Epidermal melanocyte (primary cell): ENCODE measurements at regions not wholly inside any gene's neighbourhood (a gene's known extent, or its start where the extent isn't known, plus 50 kb on each side); places are given as distances from the start of the nearest gene placed in this dataset.

Experiments used
- DNase-seq: peaks from one replicate; pipeline ENCODE4 v3.0.0; 2011; ENCODE audit warnings: low spot score; ENCODE audit not compliant: insufficient read length

GRCh38 chr1:228917755-228918154 lies 182.5 kb downstream of the RHOU start:
- DNase-seq: no peak

- DNase-seq: no peak
These were observed 183.1 kb downstream of the RHOU start for GRCh38 chr1:228918335-228918734.

- no peak for DNase-seq
These were observed 184.6 kb downstream of the RHOU start for GRCh38 chr1:228919914-228920313.

GRCh38 chr1:228920831-228921230 lies 185.6 kb downstream of the RHOU start:
- no peak for DNase-seq

GRCh38 chr1:228921481-228921880 lies 186.2 kb downstream of the RHOU start:
- no peak for DNase-seq

- DNase-seq: no peak
These were observed 187.6 kb downstream of the RHOU start for GRCh38 chr1:228922722-228923376.

GRCh38 chr1:228923973-228924686 lies 188.9 kb downstream of the RHOU start:
- no peak for DNase-seq

GRCh38 chr1:228925691-228926090 lies 190.4 kb downstream of the RHOU start:
- DNase-seq: no peak

GRCh38 chr1:228927421-228927820 lies 192.1 kb downstream of the RHOU start:
- DNase-seq: no peak

- DNase-seq: no peak
These were observed 192.9 kb downstream of the RHOU start for GRCh38 chr1:228927946-228928898.

GRCh38 chr1:228929476-228930027 lies 194.3 kb downstream of the RHOU start:
- DNase-seq: no peak

GRCh38 chr1:228930479-228930957 lies 195.2 kb downstream of the RHOU start:
- no peak for DNase-seq

- no peak for DNase-seq
These were observed 198.5 kb downstream of the RHOU start for GRCh38 chr1:228933753-228934152.

GRCh38 chr1:228935198-228935663 lies 200.0 kb downstream of the RHOU start:
- DNase-seq: no peak

GRCh38 chr1:228935855-228936727 lies 200.8 kb downstream of the RHOU start:
- no peak for DNase-seq

GRCh38 chr1:228936881-228937280 lies 201.6 kb downstream of the RHOU start:
- no peak for DNase-seq

- DNase-seq: no peak
These were observed 202.1 kb downstream of the RHOU start for GRCh38 chr1:228937351-228937750.

- no peak for DNase-seq
These were observed 202.7 kb downstream of the RHOU start for GRCh38 chr1:228937851-228938536.

GRCh38 chr1:228938537-228938901 lies 203.2 kb downstream of the RHOU start:
- no peak for DNase-seq
